OCI-LY7 (cell line): ENCODE measurements at regions not wholly inside any gene's neighbourhood (a gene's known extent, or its start where the extent isn't known, plus 50 kb on each side); places are given as distances from the start of the nearest gene placed in this dataset.

Source experiments
- EZH2phosphoT487 ChIP-seq: fragments of 200-600 bp; sonication (generic); IDR thresholded peaks from 2 replicates; pipeline ENCODE4 v1.6.1; 2018; ENCODE audit warnings: low read depth, borderline replicate concordance, mild to moderate bottlenecking, mixed run types, antibody characterized with exemption, low read length, moderate library complexity, mixed read lengths
- TF ChIP-seq, protein P1 (sequence below): fragments of 200-600 bp; sonication (generic); conservative IDR thresholded peaks from 2 replicates; pipeline ENCODE4 v1.5.1; 2014; ENCODE audit warnings: mild to moderate bottlenecking, antibody characterized with exemption, low read length, moderate library complexity, mixed read lengths

DNA sequence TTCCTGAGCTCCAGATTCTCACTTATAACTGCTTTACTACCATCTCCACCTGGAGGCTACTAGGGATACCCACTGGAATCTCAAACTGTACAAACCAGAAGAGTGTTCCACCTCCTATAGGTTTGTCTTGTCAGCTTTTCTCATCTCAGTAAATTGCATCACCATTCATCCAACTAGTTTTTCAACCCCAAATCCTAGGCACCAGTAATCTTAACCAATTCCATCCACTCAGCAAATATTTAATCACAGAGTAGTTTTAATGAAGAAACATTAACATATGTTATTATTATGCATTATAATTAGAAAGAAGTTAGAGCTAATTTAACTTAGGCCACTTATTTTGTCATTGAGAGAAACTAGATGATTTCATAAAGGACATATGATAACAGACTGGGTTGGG lies 635.0 kb downstream of the DCDC2C start:
- TF ChIP-seq, protein P1, sequence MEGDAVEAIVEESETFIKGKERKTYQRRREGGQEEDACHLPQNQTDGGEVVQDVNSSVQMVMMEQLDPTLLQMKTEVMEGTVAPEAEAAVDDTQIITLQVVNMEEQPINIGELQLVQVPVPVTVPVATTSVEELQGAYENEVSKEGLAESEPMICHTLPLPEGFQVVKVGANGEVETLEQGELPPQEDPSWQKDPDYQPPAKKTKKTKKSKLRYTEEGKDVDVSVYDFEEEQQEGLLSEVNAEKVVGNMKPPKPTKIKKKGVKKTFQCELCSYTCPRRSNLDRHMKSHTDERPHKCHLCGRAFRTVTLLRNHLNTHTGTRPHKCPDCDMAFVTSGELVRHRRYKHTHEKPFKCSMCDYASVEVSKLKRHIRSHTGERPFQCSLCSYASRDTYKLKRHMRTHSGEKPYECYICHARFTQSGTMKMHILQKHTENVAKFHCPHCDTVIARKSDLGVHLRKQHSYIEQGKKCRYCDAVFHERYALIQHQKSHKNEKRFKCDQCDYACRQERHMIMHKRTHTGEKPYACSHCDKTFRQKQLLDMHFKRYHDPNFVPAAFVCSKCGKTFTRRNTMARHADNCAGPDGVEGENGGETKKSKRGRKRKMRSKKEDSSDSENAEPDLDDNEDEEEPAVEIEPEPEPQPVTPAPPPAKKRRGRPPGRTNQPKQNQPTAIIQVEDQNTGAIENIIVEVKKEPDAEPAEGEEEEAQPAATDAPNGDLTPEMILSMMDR = no peak
- TF ChIP-seq EZH2phosphoT487 = no peak
